ENCODE measurements at regions not wholly inside any gene's neighbourhood (a gene's known extent, or its start where the extent isn't known, plus 50 kb on each side); places are given as distances from the start of the nearest gene placed in this dataset.

DNA sequence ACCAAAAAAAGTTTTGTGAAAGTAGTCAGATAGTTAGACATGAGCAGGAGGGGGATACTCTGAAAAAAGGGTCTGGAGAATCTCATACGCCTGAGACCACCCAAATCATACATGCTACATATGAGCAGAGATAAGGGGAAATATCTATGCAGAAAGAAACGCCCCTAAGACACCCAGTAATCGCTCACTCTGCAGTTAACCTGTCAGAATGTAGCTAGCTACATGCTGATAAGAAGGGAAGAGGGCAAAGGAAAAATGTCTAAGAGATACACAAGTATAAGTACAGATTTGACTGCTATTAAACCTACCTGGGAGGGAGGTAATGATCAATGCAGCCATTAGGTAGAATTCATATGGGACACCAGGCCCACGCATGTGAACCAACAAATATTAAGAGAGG lies 1159.5 kb upstream of the PCDH10 start:
- no peak for DNase-seq (ENCODE audit: low read depth in 1 of 2, low spot score in 1 of 2)
- Histone ChIP-seq H3K27ac (replicated peaks) (no peak overlapping the region), H3K27me3 (ENCODE audit: insufficient read depth, poor library complexity, severe bottlenecking) (no peaks in the 10 kb centered on the region), H3K4me3 (replicated peaks; ENCODE audit: insufficient read depth, low read length) (no peak overlapping the region)
- TF ChIP-seq SPI1 (IDR thresholded peaks at IDR 0.05; ENCODE audit: borderline replicate concordance, low read depth) (no peak), GABPA (IDR thresholded peaks at IDR 0.05; ENCODE audit: low read depth) (no peak), POLR2AphosphoS5 (IDR thresholded peaks at IDR 0.05; ENCODE audit: low read depth) (no peak)
- TF ChIP-seq, protein P1, sequence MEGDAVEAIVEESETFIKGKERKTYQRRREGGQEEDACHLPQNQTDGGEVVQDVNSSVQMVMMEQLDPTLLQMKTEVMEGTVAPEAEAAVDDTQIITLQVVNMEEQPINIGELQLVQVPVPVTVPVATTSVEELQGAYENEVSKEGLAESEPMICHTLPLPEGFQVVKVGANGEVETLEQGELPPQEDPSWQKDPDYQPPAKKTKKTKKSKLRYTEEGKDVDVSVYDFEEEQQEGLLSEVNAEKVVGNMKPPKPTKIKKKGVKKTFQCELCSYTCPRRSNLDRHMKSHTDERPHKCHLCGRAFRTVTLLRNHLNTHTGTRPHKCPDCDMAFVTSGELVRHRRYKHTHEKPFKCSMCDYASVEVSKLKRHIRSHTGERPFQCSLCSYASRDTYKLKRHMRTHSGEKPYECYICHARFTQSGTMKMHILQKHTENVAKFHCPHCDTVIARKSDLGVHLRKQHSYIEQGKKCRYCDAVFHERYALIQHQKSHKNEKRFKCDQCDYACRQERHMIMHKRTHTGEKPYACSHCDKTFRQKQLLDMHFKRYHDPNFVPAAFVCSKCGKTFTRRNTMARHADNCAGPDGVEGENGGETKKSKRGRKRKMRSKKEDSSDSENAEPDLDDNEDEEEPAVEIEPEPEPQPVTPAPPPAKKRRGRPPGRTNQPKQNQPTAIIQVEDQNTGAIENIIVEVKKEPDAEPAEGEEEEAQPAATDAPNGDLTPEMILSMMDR (IDR thresholded peaks at IDR 0.05; ENCODE audit: insufficient read depth, low read length): no peak
- TF ChIP-seq, protein P2, sequence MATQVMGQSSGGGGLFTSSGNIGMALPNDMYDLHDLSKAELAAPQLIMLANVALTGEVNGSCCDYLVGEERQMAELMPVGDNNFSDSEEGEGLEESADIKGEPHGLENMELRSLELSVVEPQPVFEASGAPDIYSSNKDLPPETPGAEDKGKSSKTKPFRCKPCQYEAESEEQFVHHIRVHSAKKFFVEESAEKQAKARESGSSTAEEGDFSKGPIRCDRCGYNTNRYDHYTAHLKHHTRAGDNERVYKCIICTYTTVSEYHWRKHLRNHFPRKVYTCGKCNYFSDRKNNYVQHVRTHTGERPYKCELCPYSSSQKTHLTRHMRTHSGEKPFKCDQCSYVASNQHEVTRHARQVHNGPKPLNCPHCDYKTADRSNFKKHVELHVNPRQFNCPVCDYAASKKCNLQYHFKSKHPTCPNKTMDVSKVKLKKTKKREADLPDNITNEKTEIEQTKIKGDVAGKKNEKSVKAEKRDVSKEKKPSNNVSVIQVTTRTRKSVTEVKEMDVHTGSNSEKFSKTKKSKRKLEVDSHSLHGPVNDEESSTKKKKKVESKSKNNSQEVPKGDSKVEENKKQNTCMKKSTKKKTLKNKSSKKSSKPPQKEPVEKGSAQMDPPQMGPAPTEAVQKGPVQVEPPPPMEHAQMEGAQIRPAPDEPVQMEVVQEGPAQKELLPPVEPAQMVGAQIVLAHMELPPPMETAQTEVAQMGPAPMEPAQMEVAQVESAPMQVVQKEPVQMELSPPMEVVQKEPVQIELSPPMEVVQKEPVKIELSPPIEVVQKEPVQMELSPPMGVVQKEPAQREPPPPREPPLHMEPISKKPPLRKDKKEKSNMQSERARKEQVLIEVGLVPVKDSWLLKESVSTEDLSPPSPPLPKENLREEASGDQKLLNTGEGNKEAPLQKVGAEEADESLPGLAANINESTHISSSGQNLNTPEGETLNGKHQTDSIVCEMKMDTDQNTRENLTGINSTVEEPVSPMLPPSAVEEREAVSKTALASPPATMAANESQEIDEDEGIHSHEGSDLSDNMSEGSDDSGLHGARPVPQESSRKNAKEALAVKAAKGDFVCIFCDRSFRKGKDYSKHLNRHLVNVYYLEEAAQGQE (IDR thresholded peaks at IDR 0.05; ENCODE audit: insufficient replicate concordance, low read depth): no peak

- H3K27ac ChIP-seq (replicated peaks): no peak overlapping the region
- no peak overlapping the region for H3K4me3 ChIP-seq (replicated peaks; ENCODE audit: insufficient read depth, low read length)
- H3K27me3 ChIP-seq (ENCODE audit: insufficient read depth, poor library complexity, severe bottlenecking): no peaks in the 10 kb centered on the region
- TF ChIP-seq GABPA (IDR thresholded peaks at IDR 0.05; ENCODE audit: low read depth): no peak
- no peak for TF ChIP-seq POLR2AphosphoS5 (IDR thresholded peaks at IDR 0.05; ENCODE audit: low read depth)
- TF ChIP-seq, protein P1 (IDR thresholded peaks at IDR 0.05; ENCODE audit: insufficient read depth, low read length): no peak
- TF ChIP-seq SPI1 (IDR thresholded peaks at IDR 0.05; ENCODE audit: borderline replicate concordance, low read depth): no peak
- TF ChIP-seq, protein P2 (IDR thresholded peaks at IDR 0.05; ENCODE audit: insufficient replicate concordance, low read depth): no peak
- no peak for DNase-seq (ENCODE audit: low read depth in 1 of 2, low spot score in 1 of 2)
These were observed 1147.6 kb upstream of the PCDH10 start for GRCh38 chr4:132001542-132001941.

DNA sequence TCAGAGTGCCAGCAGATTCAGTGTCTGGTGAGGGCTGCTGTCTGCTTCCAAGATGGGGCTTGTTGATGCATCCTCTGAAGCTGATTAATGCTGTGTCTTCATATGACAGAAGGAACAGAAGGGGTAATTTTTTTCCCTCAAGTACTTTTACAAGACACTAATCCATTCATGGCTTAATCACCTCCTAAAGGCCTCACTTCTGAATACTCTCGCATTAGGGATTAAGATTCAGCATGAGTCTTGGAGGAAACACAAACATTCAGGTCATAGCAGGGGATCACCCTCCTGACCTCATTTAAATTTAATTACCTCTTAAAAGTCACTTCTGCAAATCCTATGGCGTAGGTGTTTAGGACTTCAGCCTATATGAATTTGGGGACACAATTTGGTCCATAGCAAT lies 1145.5 kb upstream of the PCDH10 start:
- TF ChIP-seq, protein P2 (IDR thresholded peaks at IDR 0.05; ENCODE audit: insufficient replicate concordance, low read depth): no peak
- TF ChIP-seq, protein P1 (IDR thresholded peaks at IDR 0.05; ENCODE audit: insufficient read depth, low read length): no peak
- no peak for TF ChIP-seq GABPA (IDR thresholded peaks at IDR 0.05; ENCODE audit: low read depth)
- TF ChIP-seq POLR2AphosphoS5 (IDR thresholded peaks at IDR 0.05; ENCODE audit: low read depth): no peak
- no peak for TF ChIP-seq SPI1 (IDR thresholded peaks at IDR 0.05; ENCODE audit: borderline replicate concordance, low read depth)
- no peak overlapping the region for H3K4me3 ChIP-seq (replicated peaks; ENCODE audit: insufficient read depth, low read length)
- no peak overlapping the region for H3K27ac ChIP-seq (replicated peaks)
- DNase-seq (ENCODE audit: low read depth in 1 of 2, low spot score in 1 of 2): no peak
- no peaks in the 10 kb centered on the region for H3K27me3 ChIP-seq (ENCODE audit: insufficient read depth, poor library complexity, severe bottlenecking)
